Neural cell (in vitro differentiated cells): ENCODE measurements at regions not wholly inside any gene's neighbourhood (a gene's known extent, or its start where the extent isn't known, plus 50 kb on each side); places are given as distances from the start of the nearest gene placed in this dataset.

Experiments used
- H2AFZ ChIP-seq: fragments of 200-600, 300-800 bp; sonication (generic), shearing (Covaris generic); 2 replicates; pipeline ENCODE4 v1.6.0; 2014; ENCODE audit warnings: low read depth, mild to moderate bottlenecking, antibody characterized with exemption, low read length, moderate library complexity
- H3F3A ChIP-seq: fragments of 200-600 bp; shearing (Covaris generic); 2 replicates; pipeline ENCODE4 v1.6.1; 2016; ENCODE audit warnings: mild to moderate bottlenecking, moderate library complexity, mixed read lengths, antibody characterized with exemption, low read length; ENCODE audit not compliant: insufficient read depth, poor library complexity, severe bottlenecking
- H3K27ac ChIP-seq: fragments of 200-600, 300-800 bp; sonication (generic), shearing (Covaris generic); 2 replicates; pipeline ENCODE4 v1.5.1; 2014; ENCODE audit warnings: mild to moderate bottlenecking, low read length, moderate library complexity
- H3K27me3 ChIP-seq: fragments of 300-800, 200-600 bp; sonication (generic), shearing (Covaris generic); 2 replicates; pipeline ENCODE4 v1.6.0; 2014; ENCODE audit warnings: mild to moderate bottlenecking, low read depth, low read length, moderate library complexity; ENCODE audit not compliant: insufficient read depth
- H3K36me3 ChIP-seq: fragments of 300-800, 200-600 bp; sonication (generic), shearing (Covaris generic); 2 replicates; pipeline ENCODE4 v1.5.1; 2014; ENCODE audit warnings: mild to moderate bottlenecking, antibody characterized with exemption, low read length, moderate library complexity; ENCODE audit not compliant: insufficient read depth
- H3K4me2 ChIP-seq: fragments of 300-800, 200-600 bp; sonication (generic), shearing (Covaris generic); 2 replicates; pipeline ENCODE4 v1.6.0; 2014; ENCODE audit warnings: mild to moderate bottlenecking, low read length
- H3K4me3 ChIP-seq: fragments of 300-800, 200-600 bp; sonication (generic), shearing (Covaris generic); 2 replicates; pipeline ENCODE4 v1.5.1; 2014; ENCODE audit warnings: mild to moderate bottlenecking, low read length, moderate library complexity
- H3K79me2 ChIP-seq: fragments of 200-600 bp; shearing (Covaris generic); replicated peaks from 2 replicates; pipeline ENCODE4 v1.6.0; 2014; ENCODE audit warnings: mild to moderate bottlenecking, low read length, moderate library complexity; ENCODE audit not compliant: insufficient read depth
- H3K9ac ChIP-seq: fragments of 300-800, 200-600 bp; sonication (generic), shearing (Covaris generic); 2 replicates; pipeline ENCODE4 v1.6.1; 2016; ENCODE audit warnings: mild to moderate bottlenecking, low read length, mixed read lengths
- H3K9me2 ChIP-seq: fragments of 200-600 bp; shearing (Covaris generic); 2 replicates; pipeline ENCODE4 v1.6.1; 2016; ENCODE audit warnings: mild to moderate bottlenecking, low read length, mixed read lengths; ENCODE audit not compliant: insufficient read depth
- H3K9me3 ChIP-seq: fragments of 200-600, 300-800 bp; sonication (generic), shearing (Covaris generic); 2 replicates; pipeline ENCODE4 v1.6.1; 2016; ENCODE audit warnings: mild to moderate bottlenecking, mixed run types, low read length, moderate library complexity, mixed read lengths
- H4K20me1 ChIP-seq: fragments of 200-600 bp; shearing (Covaris generic); 2 replicates; pipeline ENCODE4 v1.6.1; 2016; ENCODE audit warnings: mild to moderate bottlenecking, mixed run types; ENCODE audit not compliant: insufficient read depth
- EP300 ChIP-seq: fragments of 450-650 bp; conservative IDR thresholded peaks from 2 replicates; pipeline ENCODE4 v1.6.1; 2014; ENCODE audit warnings: antibody characterized with exemption, mild to moderate bottlenecking, moderate library complexity; ENCODE audit not compliant: poor library complexity, severe bottlenecking
- EZH2 ChIP-seq: fragments of 200-600, 300-800 bp; shearing (Covaris generic), sonication (generic); IDR thresholded peaks from 2 replicates; pipeline ENCODE4 v1.6.1; 2014; ENCODE audit warnings: antibody characterized with exemption, low read length, borderline replicate concordance, mild to moderate bottlenecking; ENCODE audit not compliant: insufficient read depth, poor library complexity, severe bottlenecking
- MXI1 ChIP-seq: fragments of 450-650 bp; conservative IDR thresholded peaks from 2 replicates; pipeline ENCODE4 v1.6.1; 2014; ENCODE audit warnings: antibody characterized with exemption, mild to moderate bottlenecking; ENCODE audit not compliant: poor library complexity, severe bottlenecking
- POLR2AphosphoS5 ChIP-seq: IDR thresholded peaks from 2 replicates; pipeline ENCODE4 v1.6.1; 2012
- RAD21 ChIP-seq: fragments of 450-650 bp; conservative IDR thresholded peaks from 2 replicates; pipeline ENCODE4 v1.6.1; 2014; ENCODE audit warnings: antibody characterized with exemption, mild to moderate bottlenecking, moderate library complexity
- SMC3 ChIP-seq: fragments of 450-650 bp; conservative IDR thresholded peaks from 2 replicates; pipeline ENCODE4 v1.6.1; 2014; ENCODE audit warnings: antibody characterized with exemption, mild to moderate bottlenecking, moderate library complexity; ENCODE audit not compliant: poor library complexity
- TAF1 ChIP-seq: IDR thresholded peaks from 2 replicates; pipeline ENCODE4 v1.6.1; 2012; ENCODE audit warnings: low read depth
- TF ChIP-seq, protein P1 (sequence below): fragments of 450-650 bp; IDR thresholded peaks from 2 replicates; pipeline ENCODE4 v1.5.1; 2014; ENCODE audit warnings: antibody characterized with exemption, mild to moderate bottlenecking, moderate library complexity; ENCODE audit not compliant: poor library complexity, severe bottlenecking
- TF ChIP-seq, protein P2 (sequence below): IDR thresholded peaks from 2 replicates; pipeline ENCODE4 v1.6.1; 2012; ENCODE audit warnings: borderline replicate concordance

DNA sequence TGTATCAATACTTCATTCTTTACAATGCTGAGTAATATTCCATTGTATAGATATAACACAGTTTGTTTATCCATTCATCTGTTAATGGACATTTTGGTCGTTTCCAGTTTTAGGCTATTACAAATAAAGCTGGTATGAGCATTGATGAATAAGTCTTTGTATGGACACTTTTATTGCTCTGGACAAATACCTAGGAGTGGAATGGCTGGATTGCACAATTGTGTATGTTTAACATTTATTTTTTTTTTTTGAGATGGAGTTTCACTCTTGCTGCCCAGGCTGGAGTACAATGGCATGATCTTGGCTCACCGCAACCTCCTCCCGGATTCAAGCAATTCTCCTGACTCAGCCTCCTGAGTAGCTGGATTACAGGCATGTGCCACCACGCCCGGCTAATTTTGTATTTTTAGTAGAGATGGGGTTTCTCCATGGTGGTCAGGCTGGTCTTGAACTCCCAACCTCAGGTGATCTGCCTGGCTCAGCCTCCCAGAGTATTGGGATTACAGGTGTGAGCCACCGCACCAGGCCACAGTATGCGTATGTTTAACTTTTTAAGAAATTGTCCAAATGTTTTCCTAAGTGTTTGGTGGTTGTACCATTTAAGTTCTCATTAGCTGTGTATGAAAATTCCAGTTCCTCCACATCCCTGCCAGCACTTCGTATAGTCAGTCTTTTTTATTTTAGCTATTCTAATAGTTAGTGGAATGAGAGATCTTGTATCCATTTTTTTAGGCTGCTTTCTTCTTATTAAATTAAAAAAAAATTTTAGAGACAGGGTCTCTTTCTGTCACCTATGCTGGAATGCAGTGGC, 194.9 kb upstream of the HAAO start:
- no peaks in the 10 kb centered on the region for H3K36me3 ChIP-seq
- no peak for TF ChIP-seq EZH2
- TF ChIP-seq TAF1 = no peak
- no peak for TF ChIP-seq EP300
- no peak for TF ChIP-seq POLR2AphosphoS5
- TF ChIP-seq, protein P1, sequence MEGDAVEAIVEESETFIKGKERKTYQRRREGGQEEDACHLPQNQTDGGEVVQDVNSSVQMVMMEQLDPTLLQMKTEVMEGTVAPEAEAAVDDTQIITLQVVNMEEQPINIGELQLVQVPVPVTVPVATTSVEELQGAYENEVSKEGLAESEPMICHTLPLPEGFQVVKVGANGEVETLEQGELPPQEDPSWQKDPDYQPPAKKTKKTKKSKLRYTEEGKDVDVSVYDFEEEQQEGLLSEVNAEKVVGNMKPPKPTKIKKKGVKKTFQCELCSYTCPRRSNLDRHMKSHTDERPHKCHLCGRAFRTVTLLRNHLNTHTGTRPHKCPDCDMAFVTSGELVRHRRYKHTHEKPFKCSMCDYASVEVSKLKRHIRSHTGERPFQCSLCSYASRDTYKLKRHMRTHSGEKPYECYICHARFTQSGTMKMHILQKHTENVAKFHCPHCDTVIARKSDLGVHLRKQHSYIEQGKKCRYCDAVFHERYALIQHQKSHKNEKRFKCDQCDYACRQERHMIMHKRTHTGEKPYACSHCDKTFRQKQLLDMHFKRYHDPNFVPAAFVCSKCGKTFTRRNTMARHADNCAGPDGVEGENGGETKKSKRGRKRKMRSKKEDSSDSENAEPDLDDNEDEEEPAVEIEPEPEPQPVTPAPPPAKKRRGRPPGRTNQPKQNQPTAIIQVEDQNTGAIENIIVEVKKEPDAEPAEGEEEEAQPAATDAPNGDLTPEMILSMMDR = no peak
- TF ChIP-seq, protein P2, sequence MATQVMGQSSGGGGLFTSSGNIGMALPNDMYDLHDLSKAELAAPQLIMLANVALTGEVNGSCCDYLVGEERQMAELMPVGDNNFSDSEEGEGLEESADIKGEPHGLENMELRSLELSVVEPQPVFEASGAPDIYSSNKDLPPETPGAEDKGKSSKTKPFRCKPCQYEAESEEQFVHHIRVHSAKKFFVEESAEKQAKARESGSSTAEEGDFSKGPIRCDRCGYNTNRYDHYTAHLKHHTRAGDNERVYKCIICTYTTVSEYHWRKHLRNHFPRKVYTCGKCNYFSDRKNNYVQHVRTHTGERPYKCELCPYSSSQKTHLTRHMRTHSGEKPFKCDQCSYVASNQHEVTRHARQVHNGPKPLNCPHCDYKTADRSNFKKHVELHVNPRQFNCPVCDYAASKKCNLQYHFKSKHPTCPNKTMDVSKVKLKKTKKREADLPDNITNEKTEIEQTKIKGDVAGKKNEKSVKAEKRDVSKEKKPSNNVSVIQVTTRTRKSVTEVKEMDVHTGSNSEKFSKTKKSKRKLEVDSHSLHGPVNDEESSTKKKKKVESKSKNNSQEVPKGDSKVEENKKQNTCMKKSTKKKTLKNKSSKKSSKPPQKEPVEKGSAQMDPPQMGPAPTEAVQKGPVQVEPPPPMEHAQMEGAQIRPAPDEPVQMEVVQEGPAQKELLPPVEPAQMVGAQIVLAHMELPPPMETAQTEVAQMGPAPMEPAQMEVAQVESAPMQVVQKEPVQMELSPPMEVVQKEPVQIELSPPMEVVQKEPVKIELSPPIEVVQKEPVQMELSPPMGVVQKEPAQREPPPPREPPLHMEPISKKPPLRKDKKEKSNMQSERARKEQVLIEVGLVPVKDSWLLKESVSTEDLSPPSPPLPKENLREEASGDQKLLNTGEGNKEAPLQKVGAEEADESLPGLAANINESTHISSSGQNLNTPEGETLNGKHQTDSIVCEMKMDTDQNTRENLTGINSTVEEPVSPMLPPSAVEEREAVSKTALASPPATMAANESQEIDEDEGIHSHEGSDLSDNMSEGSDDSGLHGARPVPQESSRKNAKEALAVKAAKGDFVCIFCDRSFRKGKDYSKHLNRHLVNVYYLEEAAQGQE = no peak
- no peak for TF ChIP-seq MXI1
- no peak for TF ChIP-seq SMC3
- no peak for TF ChIP-seq RAD21

DNA sequence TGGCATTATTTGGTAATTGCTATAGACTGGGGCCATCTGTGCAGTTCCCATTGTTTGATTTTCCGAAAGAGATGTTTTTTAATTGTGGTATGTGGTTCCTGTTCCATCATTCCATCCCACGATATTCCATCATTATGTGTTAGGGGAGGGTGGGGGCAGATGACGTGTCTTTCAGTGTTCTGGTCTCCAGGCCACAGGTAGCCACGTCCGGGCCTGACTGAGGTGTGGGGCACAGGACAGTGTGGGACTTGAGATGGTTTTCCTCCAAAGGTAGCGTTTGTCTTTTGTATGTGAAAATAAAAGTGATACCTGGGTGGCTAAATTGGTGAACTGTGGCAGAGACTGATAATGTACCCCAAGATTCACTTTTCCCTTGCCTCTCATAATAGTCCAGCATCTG, 192.2 kb upstream of the HAAO start:
- Histone ChIP-seq H3K9me2 (no peaks in the 10 kb centered on the region), H3K27ac (no peak overlapping the region), H3K9ac (no peak overlapping the region), H3K79me2 (no peaks in the 10 kb centered on the region), H2AFZ (no peak overlapping the region), H4K20me1 (no peaks in the 10 kb centered on the region), H3K4me2 (no peak overlapping the region), H3K36me3 (no peaks in the 10 kb centered on the region), H3F3A (no peaks in the 10 kb centered on the region), H3K4me3 (no peak overlapping the region), H3K27me3 (no peaks in the 10 kb centered on the region), H3K9me3 (no peaks in the 10 kb centered on the region)
- no peak for TF ChIP-seq MXI1
- TF ChIP-seq SMC3 = no peak
- TF ChIP-seq RAD21 = no peak
- TF ChIP-seq, protein P1 = no peak
- no peak for TF ChIP-seq POLR2AphosphoS5
- TF ChIP-seq, protein P2 = no peak
- no peak for TF ChIP-seq TAF1
- TF ChIP-seq EZH2 = no peak
- no peak for TF ChIP-seq EP300

More for the DNA sequence above, 194.9 kb upstream of the HAAO start:
- Histone ChIP-seq H3K4me2 (no peak overlapping the region), H4K20me1 (no peaks in the 10 kb centered on the region), H3K4me3 (no peak overlapping the region), H3F3A (no peaks in the 10 kb centered on the region), H3K27ac (no peak overlapping the region), H3K9ac (no peak overlapping the region), H3K9me3 (no peaks in the 10 kb centered on the region), H3K79me2 (no peaks in the 10 kb centered on the region), H3K27me3 (no peaks in the 10 kb centered on the region), H2AFZ (no peak overlapping the region), H3K9me2 (no peaks in the 10 kb centered on the region)
